ENCODE measurements at regions not wholly inside any gene's neighbourhood (a gene's known extent, or its start where the extent isn't known, plus 50 kb on each side); places are given as distances from the start of the nearest gene placed in this dataset.
A peak's percentile ranks its signal among the peaks of the same experiment; 100 is the strongest.
"Not testable (repeated sequence)": the region's sequence is repeated elsewhere in the genome, so short reads cannot be mapped to it uniquely, and the experiment has no call there.

GRCh38 chr16:85446951-85447692 is 166.0 kb upstream of the GSE1 start:
- DNase-seq: no peak

GRCh38 chr16:85447693-85448313 is 165.3 kb upstream of the GSE1 start:
- DNase-seq: no peak

GRCh38 chr16:85448557-85449190 is 164.4 kb upstream of the GSE1 start:
- peak; percentile 76 for DNase-seq

- peak; percentile 24 for DNase-seq
Measured at GRCh38 chr16:85449191-85449884, 163.8 kb upstream of the GSE1 start.

GRCh38 chr16:85449885-85450245 is 163.3 kb upstream of the GSE1 start:
- no peak for DNase-seq

GRCh38 chr16:85451142-85451541 is 162.0 kb upstream of the GSE1 start:
- not testable (repeated sequence) for DNase-seq

- no peak for DNase-seq
Measured at GRCh38 chr16:85451641-85452363, 161.3 kb upstream of the GSE1 start.

- DNase-seq: no peak
Measured at GRCh38 chr16:85452364-85453193, 160.5 kb upstream of the GSE1 start.

GRCh38 chr16:85453194-85453678 is 159.9 kb upstream of the GSE1 start:
- DNase-seq: no peak

- no peak for DNase-seq
Measured at GRCh38 chr16:85453703-85454102, 159.4 kb upstream of the GSE1 start.

GRCh38 chr16:85454171-85454872 is 158.8 kb upstream of the GSE1 start:
- no peak for DNase-seq

- DNase-seq: no peak
Measured at GRCh38 chr16:85455534-85455933, 157.6 kb upstream of the GSE1 start.

- no peak for DNase-seq
Measured at GRCh38 chr16:85457366-85457765, 155.8 kb upstream of the GSE1 start.

GRCh38 chr16:85458968-85459367 is 154.2 kb upstream of the GSE1 start:
- no peak for DNase-seq

GRCh38 chr16:85459529-85460251 is 153.4 kb upstream of the GSE1 start:
- no peak for DNase-seq

GRCh38 chr16:85460252-85461021 is 152.7 kb upstream of the GSE1 start:
- no peak for DNase-seq

GRCh38 chr16:85461022-85461813 is 151.9 kb upstream of the GSE1 start:
- DNase-seq: no peak

GRCh38 chr16:85461814-85462713 is 151.1 kb upstream of the GSE1 start:
- DNase-seq: peak; percentile 46

All from CD4-positive, alpha-beta T cell treated with Interleukin-6 for 4 hours (primary cell).